ENCODE measurements at regions not wholly inside any gene's neighbourhood (a gene's known extent, or its start where the extent isn't known, plus 50 kb on each side); places are given as distances from the start of the nearest gene placed in this dataset.

DNA sequence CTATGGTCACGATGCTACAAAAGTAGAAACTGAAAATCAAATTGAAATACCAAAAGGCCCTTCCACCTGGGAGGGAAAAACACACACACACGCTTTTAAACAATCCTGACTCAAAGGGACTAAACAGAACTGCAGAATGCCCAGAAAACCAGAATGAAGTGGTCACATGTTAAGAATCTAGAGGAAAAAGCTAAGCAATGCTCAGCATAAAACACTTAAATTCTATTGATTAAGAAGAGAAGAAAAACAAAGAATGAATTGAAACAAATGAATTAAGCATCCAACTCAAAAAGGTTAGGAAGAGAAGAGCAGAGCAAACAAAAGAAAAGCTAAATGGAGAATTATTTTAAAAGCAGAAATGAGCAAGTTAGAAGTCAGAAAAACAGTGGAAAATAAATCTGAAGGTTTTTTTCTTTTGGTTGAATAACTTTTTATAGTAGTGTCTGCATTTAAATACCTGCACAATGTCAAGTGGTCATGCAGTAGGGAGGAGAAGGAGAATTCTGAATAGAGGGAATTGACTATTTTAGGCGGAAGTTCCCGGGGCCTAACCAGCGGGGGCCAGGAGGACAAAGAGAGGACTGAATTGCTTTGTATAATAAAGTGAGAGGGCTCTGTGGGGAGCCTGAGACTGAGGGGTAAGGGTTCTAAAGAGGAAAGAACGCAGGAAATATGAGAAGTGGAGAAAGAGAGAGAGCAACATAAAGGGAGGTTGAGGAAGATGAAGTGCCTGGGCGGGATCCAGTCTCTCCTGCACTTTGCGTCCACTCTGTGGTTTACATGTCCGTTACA lies 146.8 kb downstream of the ATPSCKMT start:
- TF ChIP-seq CTCF (IDR thresholded peaks at IDR 0.05) (no peak), EZH2phosphoT487 (IDR thresholded peaks at IDR 0.05) (no peak)

Measured in neural progenitor cell (in vitro differentiated cells).